Fibroblast of peridontal ligament (primary cell): ENCODE measurements at regions not wholly inside any gene's neighbourhood (a gene's known extent, or its start where the extent isn't known, plus 50 kb on each side); places are given as distances from the start of the nearest gene placed in this dataset.

Source experiments
- DNase-seq: peaks from one replicate; pipeline ENCODE4 v3.0.0-alpha.2; 2010; ENCODE audit errors: extremely low read depth

GRCh38 chr2:41909584-41909983 lies 138.2 kb upstream of the PKDCC start:
- DNase-seq: no peak

GRCh38 chr2:41910126-41910525 lies 137.7 kb upstream of the PKDCC start:
- DNase-seq: no peak

- DNase-seq: no peak
These were observed 136.8 kb upstream of the PKDCC start for GRCh38 chr2:41911033-41911432.

GRCh38 chr2:41912337-41912736 lies 135.5 kb upstream of the PKDCC start:
- DNase-seq: no peak

GRCh38 chr2:41912776-41913175 lies 135.0 kb upstream of the PKDCC start:
- no peak for DNase-seq

GRCh38 chr2:41913311-41913710 lies 134.5 kb upstream of the PKDCC start:
- no peak for DNase-seq

GRCh38 chr2:41913921-41914609 lies 133.8 kb upstream of the PKDCC start:
- DNase-seq: no peak

- DNase-seq: peak; percentile 38
These were observed 132.9 kb upstream of the PKDCC start for GRCh38 chr2:41914936-41915335.

- DNase-seq: no peak
These were observed 131.6 kb upstream of the PKDCC start for GRCh38 chr2:41916177-41916576.

GRCh38 chr2:41917587-41917986 lies 130.2 kb upstream of the PKDCC start:
- DNase-seq: no peak

- DNase-seq: no peak
These were observed 128.7 kb upstream of the PKDCC start for GRCh38 chr2:41919135-41919534.

GRCh38 chr2:41920181-41920580 lies 127.6 kb upstream of the PKDCC start:
- DNase-seq: no peak

GRCh38 chr2:41920812-41921211 lies 127.0 kb upstream of the PKDCC start:
- no peak for DNase-seq

- DNase-seq: no peak
These were observed 125.6 kb upstream of the PKDCC start for GRCh38 chr2:41922177-41922576.

GRCh38 chr2:41923156-41923786 lies 124.5 kb upstream of the PKDCC start:
- no peak for DNase-seq

- DNase-seq: no peak
These were observed 123.8 kb upstream of the PKDCC start for GRCh38 chr2:41924024-41924423.

GRCh38 chr2:41924709-41925408 lies 123.0 kb upstream of the PKDCC start:
- no peak for DNase-seq

GRCh38 chr2:41925712-41926111 lies 122.1 kb upstream of the PKDCC start:
- DNase-seq: no peak

- DNase-seq: no peak
These were observed 120.9 kb upstream of the PKDCC start for GRCh38 chr2:41926614-41927580.

GRCh38 chr2:41927581-41928264 lies 120.1 kb upstream of the PKDCC start:
- no peak for DNase-seq

GRCh38 chr2:41928526-41928925 lies 119.3 kb upstream of the PKDCC start:
- peak; percentile 73 for DNase-seq
